Kidney (tissue), 13 donors: ENCODE measurements at regions not wholly inside any gene's neighbourhood (a gene's known extent, or its start where the extent isn't known, plus 50 kb on each side); places are given as distances from the start of the nearest gene placed in this dataset.
A peak's percentile ranks its signal among the peaks of the same experiment; 100 is the strongest.

Experiments used
- DNase-seq, 5 donors: peaks; one replicate each; pipeline ENCODE4 v3.0.0-alpha.2; 2013 to 2020
- FAIRE-seq: peaks from 2 replicates; lab custom pipeline; 2012; peaks lifted over from hg19 to GRCh38; lab: Jason Lieb, UNC
- H3K27ac ChIP-seq, 2 donors: one replicate each; pipeline ENCODE4 v1.7.0; 2013; ENCODE audit warnings: low read depth in 2 of 2, low read length in 2 of 2, inconsistent platforms in 1 of 2
- H3K27me3 ChIP-seq: one replicate; pipeline ENCODE4 v1.7.1; 2013; ENCODE audit warnings: low read length, inconsistent platforms; ENCODE audit not compliant: control insufficient read depth, insufficient read depth
- H3K36me3 ChIP-seq, 3 donors: one replicate each; pipeline versions ENCODE4 v1.7.0 to v1.7.1; 2013; ENCODE audit warnings: low read length in 3 of 3, control low read depth in 1 of 3, inconsistent platforms in 1 of 3; ENCODE audit not compliant: insufficient read depth in 3 of 3, control insufficient read depth in 2 of 3
- H3K4me1 ChIP-seq, 3 donors: one replicate each; pipeline versions ENCODE4 v1.7.0 to v1.7.1; 2013; ENCODE audit warnings: low read length in 3 of 3, inconsistent platforms in 1 of 3, low read depth in 1 of 3; ENCODE audit not compliant: control insufficient read depth in 2 of 3, insufficient read depth in 2 of 3
- H3K4me3 ChIP-seq, 3 donors: one replicate each; pipeline versions ENCODE4 v1.7.0 to v1.8.1; 2013; ENCODE audit warnings: low read length in 3 of 3, control low read depth in 1 of 3, inconsistent platforms in 1 of 3
- H3K9ac ChIP-seq, 3 donors: one replicate each; pipeline versions ENCODE4 v1.7.0 to v1.7.1; 2013; ENCODE audit warnings: low read length in 3 of 3, control low read depth in 1 of 3, inconsistent platforms in 1 of 3
- H3K9me3 ChIP-seq, 3 donors: one replicate each; pipeline versions ENCODE4 v1.7.0 to v1.7.1; 2013; ENCODE audit warnings: low read length in 3 of 3, control low read depth in 1 of 3, inconsistent platforms in 1 of 3; ENCODE audit not compliant: control insufficient read depth in 2 of 3, insufficient read depth in 1 of 3
- intact Hi-C: fragments of 100-400 bp; cut with DNase I; formaldehyde crosslinking; loops from one replicate; pipeline ENCODE4 v1.11.1; 2022
- TF ChIP-seq, protein P1 (sequence below): IDR thresholded peaks from 3 replicates; pipeline ENCODE4 v1.5.1; 2012; ENCODE audit warnings: mild to moderate bottlenecking, moderate library complexity, borderline replicate concordance; ENCODE audit not compliant: insufficient read depth; ENCODE audit errors: extremely low read depth
- donor health status: control.
- donor health status: control.
- donor health status: control.
- donor health status: control.
- donor health status: control.
- donor health status: DM: yes; HTN: yes; CAD: no.
- donor health status: Normal renal cell carcinoma (clear cell type).

DNA sequence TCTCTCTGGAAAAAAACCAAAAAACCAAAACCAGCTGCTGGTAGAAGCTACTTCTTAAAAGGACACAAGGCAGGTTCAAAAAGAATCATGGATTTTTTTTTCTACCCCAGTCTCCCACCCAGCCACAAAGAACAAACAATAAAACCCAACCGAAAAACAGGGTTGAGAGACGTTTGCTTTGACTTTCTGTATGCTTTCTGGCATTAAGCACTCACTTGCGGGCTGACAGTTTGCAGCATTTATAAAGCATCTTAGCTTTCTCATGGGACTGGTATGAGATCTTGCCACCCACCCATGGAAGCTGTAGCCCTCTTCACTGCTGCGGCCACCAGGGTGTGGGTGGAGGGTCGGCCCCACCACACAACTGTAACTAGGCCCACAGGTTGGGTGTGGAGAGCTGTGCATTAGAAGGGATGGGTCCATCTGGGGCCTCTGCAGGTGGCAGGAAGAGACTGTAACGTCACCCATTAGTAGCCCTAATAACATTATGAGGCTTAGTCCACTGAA, 165.7 kb downstream of the RHOU start:
- TF ChIP-seq, protein P1, sequence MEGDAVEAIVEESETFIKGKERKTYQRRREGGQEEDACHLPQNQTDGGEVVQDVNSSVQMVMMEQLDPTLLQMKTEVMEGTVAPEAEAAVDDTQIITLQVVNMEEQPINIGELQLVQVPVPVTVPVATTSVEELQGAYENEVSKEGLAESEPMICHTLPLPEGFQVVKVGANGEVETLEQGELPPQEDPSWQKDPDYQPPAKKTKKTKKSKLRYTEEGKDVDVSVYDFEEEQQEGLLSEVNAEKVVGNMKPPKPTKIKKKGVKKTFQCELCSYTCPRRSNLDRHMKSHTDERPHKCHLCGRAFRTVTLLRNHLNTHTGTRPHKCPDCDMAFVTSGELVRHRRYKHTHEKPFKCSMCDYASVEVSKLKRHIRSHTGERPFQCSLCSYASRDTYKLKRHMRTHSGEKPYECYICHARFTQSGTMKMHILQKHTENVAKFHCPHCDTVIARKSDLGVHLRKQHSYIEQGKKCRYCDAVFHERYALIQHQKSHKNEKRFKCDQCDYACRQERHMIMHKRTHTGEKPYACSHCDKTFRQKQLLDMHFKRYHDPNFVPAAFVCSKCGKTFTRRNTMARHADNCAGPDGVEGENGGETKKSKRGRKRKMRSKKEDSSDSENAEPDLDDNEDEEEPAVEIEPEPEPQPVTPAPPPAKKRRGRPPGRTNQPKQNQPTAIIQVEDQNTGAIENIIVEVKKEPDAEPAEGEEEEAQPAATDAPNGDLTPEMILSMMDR: no peak
- Histone ChIP-seq H3K9ac (no peak overlapping the region), H3K4me1 (peaks cover 0 to 15% (median 8%) of the 10 kb centered on the region in 3 donors), H3K27ac (no peak overlapping the region), H3K4me3 (no peak overlapping the region), H3K9me3 (no peaks in the 10 kb centered on the region), H3K27me3 (no peaks in the 10 kb centered on the region), H3K36me3 (no peaks in the 10 kb centered on the region)
- FAIRE-seq: no peak
- DNase-seq: no peak
- intact Hi-C loops: no loop called here

DNA sequence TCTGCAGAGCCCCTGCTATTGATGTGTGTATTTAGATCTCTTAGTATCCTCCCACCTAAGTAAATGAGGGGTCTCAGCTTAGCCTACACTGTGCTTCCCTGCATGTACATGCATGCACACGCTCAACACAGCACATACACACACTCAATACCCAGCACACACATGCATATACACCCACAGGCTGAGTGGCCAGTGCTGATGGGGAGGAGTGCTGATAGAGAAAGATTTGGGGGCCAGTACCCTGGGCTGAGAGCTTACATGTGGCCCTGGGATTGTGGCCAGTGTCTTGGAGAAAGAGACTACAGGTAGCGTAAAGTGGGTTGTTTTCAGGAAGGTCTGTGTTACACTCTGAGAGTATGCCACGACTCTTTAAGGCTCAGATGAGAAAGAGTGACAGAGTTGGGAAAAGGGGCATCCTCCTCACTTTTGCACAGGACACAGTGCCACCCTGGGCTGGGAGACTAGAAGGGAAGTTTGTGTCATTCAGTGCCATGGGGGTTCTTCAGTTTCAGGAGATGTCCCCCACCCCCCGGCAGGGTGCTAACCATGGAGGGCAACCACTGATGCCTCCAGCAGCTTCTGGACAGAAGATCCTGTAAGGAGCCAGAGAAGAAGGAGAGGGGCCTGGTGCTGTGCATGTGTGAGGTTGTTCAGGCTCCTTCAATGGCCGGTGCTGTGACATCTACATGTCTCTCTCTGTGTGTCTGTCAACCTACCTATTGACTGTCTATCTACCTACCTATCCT, 166.8 kb downstream of the RHOU start:
- Histone ChIP-seq H3K9ac (no peak overlapping the region), H3K4me3 (no peak overlapping the region), H3K4me1 (peaks cover 0 to 15% (median 8%) of the 10 kb centered on the region in 3 donors), H3K27ac (no peak overlapping the region), H3K36me3 (no peaks in the 10 kb centered on the region), H3K9me3 (no peaks in the 10 kb centered on the region), H3K27me3 (no peaks in the 10 kb centered on the region)
- no peak for FAIRE-seq
- TF ChIP-seq, protein P1: no peak
- intact Hi-C loops: no loop called here
- DNase-seq: no peak

DNA sequence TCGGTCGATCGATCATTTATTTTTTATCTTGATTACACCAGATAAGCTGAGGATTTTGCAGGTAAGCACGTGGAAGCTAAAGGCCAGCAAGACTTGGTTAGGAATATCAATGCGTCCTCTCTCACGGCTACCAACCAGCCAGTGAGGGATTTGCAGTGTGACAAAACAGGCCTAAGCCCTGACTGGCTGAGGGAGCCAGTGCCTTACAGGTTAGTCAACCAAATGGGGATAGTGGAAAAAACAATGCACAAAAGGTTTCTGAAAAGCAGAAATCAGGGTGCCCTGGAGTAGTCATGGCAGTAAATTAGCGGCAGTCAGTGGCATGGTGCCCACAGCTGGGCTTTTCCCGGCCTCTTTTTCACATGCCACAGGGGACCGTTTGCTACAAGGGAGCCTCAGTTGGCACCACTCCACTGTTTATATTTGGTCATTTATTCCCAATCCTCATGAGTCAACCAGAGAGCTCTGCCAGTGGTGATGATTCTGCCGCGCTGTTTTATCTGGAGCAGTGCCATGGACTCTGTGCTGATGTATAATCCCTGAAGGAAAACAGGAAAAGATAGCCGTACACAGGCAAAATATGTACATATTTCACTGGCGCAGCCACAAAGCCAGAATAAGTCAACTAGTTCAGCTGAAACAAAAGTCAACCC, 167.6 kb downstream of the RHOU start:
- Histone ChIP-seq H3K4me3 (no peak overlapping the region), H3K9me3 (no peaks in the 10 kb centered on the region), H3K4me1 (peaks cover 0 to 15% (median 8%) of the 10 kb centered on the region in 3 donors), H3K9ac (no peak overlapping the region), H3K27me3 (no peaks in the 10 kb centered on the region), H3K36me3 (no peaks in the 10 kb centered on the region), H3K27ac (peak overlapping the region; percentile 15 to 18)
- FAIRE-seq (no peak), DNase-seq (peak in 4 of 5 donors; percentile 35 to 93 (median 58))
- intact Hi-C loops: no loop called here
- TF ChIP-seq, protein P1: no peak
